ENCODE measurements at regions not wholly inside any gene's neighbourhood (a gene's known extent, or its start where the extent isn't known, plus 50 kb on each side); places are given as distances from the start of the nearest gene placed in this dataset.

DNA sequence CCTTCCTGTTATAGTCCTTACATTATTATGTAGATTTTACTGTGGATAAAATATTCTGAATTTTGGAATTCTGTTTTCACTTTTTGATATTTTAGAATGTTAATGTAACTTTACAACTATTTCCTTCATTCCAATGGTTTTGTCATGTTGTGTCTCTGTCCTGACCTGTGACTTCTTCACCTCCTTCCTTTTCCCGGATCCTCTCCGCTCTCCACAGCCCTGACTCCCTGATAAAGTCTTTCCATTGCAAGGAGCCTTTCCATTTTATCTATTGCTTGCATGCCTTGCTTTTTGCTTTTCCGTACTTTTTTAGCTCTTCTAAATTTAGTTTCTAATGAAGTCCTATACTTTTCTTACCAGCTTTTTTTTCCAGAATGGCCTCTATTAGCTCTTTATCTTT, 117.6 kb upstream of the ARRDC3 start:
- TF ChIP-seq, protein P1, sequence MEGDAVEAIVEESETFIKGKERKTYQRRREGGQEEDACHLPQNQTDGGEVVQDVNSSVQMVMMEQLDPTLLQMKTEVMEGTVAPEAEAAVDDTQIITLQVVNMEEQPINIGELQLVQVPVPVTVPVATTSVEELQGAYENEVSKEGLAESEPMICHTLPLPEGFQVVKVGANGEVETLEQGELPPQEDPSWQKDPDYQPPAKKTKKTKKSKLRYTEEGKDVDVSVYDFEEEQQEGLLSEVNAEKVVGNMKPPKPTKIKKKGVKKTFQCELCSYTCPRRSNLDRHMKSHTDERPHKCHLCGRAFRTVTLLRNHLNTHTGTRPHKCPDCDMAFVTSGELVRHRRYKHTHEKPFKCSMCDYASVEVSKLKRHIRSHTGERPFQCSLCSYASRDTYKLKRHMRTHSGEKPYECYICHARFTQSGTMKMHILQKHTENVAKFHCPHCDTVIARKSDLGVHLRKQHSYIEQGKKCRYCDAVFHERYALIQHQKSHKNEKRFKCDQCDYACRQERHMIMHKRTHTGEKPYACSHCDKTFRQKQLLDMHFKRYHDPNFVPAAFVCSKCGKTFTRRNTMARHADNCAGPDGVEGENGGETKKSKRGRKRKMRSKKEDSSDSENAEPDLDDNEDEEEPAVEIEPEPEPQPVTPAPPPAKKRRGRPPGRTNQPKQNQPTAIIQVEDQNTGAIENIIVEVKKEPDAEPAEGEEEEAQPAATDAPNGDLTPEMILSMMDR (IDR thresholded peaks at IDR 0.05), result no peak
- TF ChIP-seq POLR2A (IDR thresholded peaks at IDR 0.05) (no peak), EP300 (IDR thresholded peaks at IDR 0.05; ENCODE audit: low read depth) (no peak)
